ENCODE measurements at regions not wholly inside any gene's neighbourhood (a gene's known extent, or its start where the extent isn't known, plus 50 kb on each side); places are given as distances from the start of the nearest gene placed in this dataset.
"Not testable (repeated sequence)": the region's sequence is repeated elsewhere in the genome, so short reads cannot be mapped to it uniquely, and the experiment has no call there.

DNA sequence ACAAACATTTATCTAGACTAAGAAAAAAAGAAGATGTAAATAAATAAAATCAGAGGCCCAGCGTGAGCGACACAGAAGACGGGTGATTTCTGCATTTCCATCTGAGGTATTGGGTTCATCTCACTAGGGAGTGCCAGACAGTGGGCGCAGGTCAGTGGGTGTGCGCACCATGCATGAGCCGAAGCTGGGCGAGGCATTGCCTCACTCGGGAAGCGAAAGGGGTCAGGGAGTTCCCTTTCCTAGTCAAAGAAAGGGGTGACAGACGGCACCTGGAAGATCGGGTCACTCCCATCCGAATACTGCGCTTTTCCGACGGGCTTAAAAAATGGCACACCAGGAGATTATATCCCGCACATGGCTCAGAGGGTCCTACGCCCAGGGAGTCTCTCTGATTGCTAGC is 79.5 kb upstream of the ABCD2 start:
- not testable (repeated sequence) for DNase-seq; H3K4me3 ChIP-seq (ENCODE audit: low read length); H3K56ac ChIP-seq (ENCODE audit: low read length); H3K79me2 ChIP-seq (ENCODE audit: control insufficient read depth, insufficient read depth, low read length); H3K4me1 ChIP-seq (ENCODE audit: control insufficient read depth, low read depth, low read length); H3K9ac ChIP-seq (ENCODE audit: low read length); H2BK120ac ChIP-seq (ENCODE audit: low read depth, low read length); H2BK5ac ChIP-seq (ENCODE audit: low read length); H3K18ac ChIP-seq (ENCODE audit: low read length); H3K4me2 ChIP-seq (ENCODE audit: low read length); H4K5ac ChIP-seq (ENCODE audit: low read length); H2BK15ac ChIP-seq (replicated peaks; ENCODE audit: low read depth); H3K27ac ChIP-seq (ENCODE audit: low read depth, low read length); H3K27me3 ChIP-seq (ENCODE audit: insufficient read depth, low read length, poor library complexity); H3K36me3 ChIP-seq (ENCODE audit: control insufficient read depth, insufficient read depth, low read length); H4K8ac ChIP-seq (ENCODE audit: low read depth, low read length); H3K4ac ChIP-seq (ENCODE audit: low read depth, low read length); H3K79me1 ChIP-seq (ENCODE audit: low read length); H3K23ac ChIP-seq (ENCODE audit: low read length); H2AK5ac ChIP-seq (ENCODE audit: low read length)
- WGBS (ENCODE audit: extremely low coverage, insufficient coverage, low lambda C conversion rate), result no CpG with 5 or more reads among the region's 17 CpGs

DNA sequence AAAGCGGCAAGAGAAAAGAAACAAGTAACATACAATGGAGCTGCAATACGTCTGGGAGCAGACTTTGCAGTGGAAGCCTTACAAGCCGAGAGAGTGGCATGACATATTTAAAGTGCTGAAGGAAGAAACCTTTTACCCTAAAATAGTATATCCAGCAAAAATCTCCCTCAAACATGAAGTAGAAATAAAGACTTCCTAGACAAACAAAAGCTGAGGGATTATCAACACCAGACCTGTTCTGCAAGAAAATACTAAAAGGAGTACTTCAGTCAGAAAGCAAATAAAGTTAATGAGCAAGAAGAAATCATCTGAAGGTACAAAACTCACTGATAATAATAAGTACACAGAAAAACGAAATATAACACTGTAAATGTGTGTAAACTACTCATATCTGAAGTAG is 77.5 kb upstream of the ABCD2 start:
- no CpG with 5 or more reads among the region's 4 CpGs for WGBS (ENCODE audit: extremely low coverage, insufficient coverage, low lambda C conversion rate)
- Histone ChIP-seq H3K4ac (ENCODE audit: low read depth, low read length) (no peak overlapping the region), H3K36me3 (ENCODE audit: control insufficient read depth, insufficient read depth, low read length) (no peaks in the 10 kb centered on the region), H3K4me3 (ENCODE audit: low read length) (no peak overlapping the region), H2BK120ac (ENCODE audit: low read depth, low read length) (no peak overlapping the region), H3K27ac (ENCODE audit: low read depth, low read length) (no peak overlapping the region), H4K5ac (ENCODE audit: low read length) (no peak overlapping the region), H3K56ac (ENCODE audit: low read length) (no peak overlapping the region), H3K18ac (ENCODE audit: low read length) (no peak overlapping the region), H2BK5ac (ENCODE audit: low read length) (no peak overlapping the region), H3K23ac (ENCODE audit: low read length) (no peak overlapping the region), H3K27me3 (ENCODE audit: insufficient read depth, low read length, poor library complexity) (no peaks in the 10 kb centered on the region), H3K4me1 (ENCODE audit: control insufficient read depth, low read depth, low read length) (no peaks in the 10 kb centered on the region), H2BK15ac (replicated peaks; ENCODE audit: low read depth) (no peak overlapping the region), H2AK5ac (ENCODE audit: low read length) (no peak overlapping the region), H3K79me1 (ENCODE audit: low read length) (no peaks in the 10 kb centered on the region), H3K9ac (ENCODE audit: low read length) (no peak overlapping the region), H4K8ac (ENCODE audit: low read depth, low read length) (no peak overlapping the region), H3K4me2 (ENCODE audit: low read length) (no peak overlapping the region), H3K79me2 (ENCODE audit: control insufficient read depth, insufficient read depth, low read length) (no peaks in the 10 kb centered on the region)
- DNase-seq, result no peak

DNA sequence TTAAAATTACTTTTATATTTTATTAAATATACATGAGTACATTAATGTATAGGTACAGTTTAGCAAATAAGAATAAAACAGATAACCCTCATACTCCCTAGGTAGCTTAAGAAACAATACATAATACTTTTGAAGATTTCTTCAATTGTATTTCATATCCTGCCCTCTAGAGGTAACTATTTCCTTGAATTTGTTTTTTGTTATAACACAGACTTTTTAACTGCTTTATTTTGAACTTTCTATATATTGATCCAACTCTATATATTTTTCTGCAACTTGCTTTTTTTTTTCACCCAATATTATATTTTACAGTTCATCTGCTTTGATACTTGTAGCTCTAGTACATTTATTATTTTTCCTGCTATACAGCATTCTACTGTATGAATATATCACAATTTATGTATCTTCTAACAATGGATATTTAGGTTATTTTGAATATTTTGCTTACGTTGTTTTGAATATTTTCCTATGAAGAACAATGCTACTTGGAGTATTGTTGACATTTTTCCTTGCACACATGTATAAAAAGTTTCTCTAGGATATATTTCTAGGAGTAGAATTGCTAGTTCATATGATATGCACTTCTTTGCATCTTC is 72.8 kb upstream of the ABCD2 start:
- Histone ChIP-seq H3K4me1 (ENCODE audit: control insufficient read depth, low read depth, low read length) (no peaks in the 10 kb centered on the region), H2BK120ac (ENCODE audit: low read depth, low read length) (no peak overlapping the region), H2AK5ac (ENCODE audit: low read length) (no peak overlapping the region), H2BK5ac (ENCODE audit: low read length) (no peak overlapping the region), H4K8ac (ENCODE audit: low read depth, low read length) (no peak overlapping the region), H3K18ac (ENCODE audit: low read length) (no peak overlapping the region), H3K4me2 (ENCODE audit: low read length) (no peak overlapping the region), H3K27me3 (ENCODE audit: insufficient read depth, low read length, poor library complexity) (no peaks in the 10 kb centered on the region), H2BK15ac (replicated peaks; ENCODE audit: low read depth) (no peak overlapping the region), H3K9ac (ENCODE audit: low read length) (no peak overlapping the region), H3K4ac (ENCODE audit: low read depth, low read length) (no peak overlapping the region), H4K5ac (ENCODE audit: low read length) (no peak overlapping the region), H3K79me2 (ENCODE audit: control insufficient read depth, insufficient read depth, low read length) (no peaks in the 10 kb centered on the region), H3K4me3 (ENCODE audit: low read length) (no peak overlapping the region), H3K27ac (ENCODE audit: low read depth, low read length) (no peak overlapping the region), H3K23ac (ENCODE audit: low read length) (no peak overlapping the region), H3K56ac (ENCODE audit: low read length) (no peak overlapping the region), H3K36me3 (ENCODE audit: control insufficient read depth, insufficient read depth, low read length) (no peaks in the 10 kb centered on the region), H3K79me1 (ENCODE audit: low read length) (no peaks in the 10 kb centered on the region)
- DNase-seq, result no peak
- WGBS (ENCODE audit: extremely low coverage, insufficient coverage, low lambda C conversion rate), result no CpG with 5 or more reads among the region's 1 CpG

DNA sequence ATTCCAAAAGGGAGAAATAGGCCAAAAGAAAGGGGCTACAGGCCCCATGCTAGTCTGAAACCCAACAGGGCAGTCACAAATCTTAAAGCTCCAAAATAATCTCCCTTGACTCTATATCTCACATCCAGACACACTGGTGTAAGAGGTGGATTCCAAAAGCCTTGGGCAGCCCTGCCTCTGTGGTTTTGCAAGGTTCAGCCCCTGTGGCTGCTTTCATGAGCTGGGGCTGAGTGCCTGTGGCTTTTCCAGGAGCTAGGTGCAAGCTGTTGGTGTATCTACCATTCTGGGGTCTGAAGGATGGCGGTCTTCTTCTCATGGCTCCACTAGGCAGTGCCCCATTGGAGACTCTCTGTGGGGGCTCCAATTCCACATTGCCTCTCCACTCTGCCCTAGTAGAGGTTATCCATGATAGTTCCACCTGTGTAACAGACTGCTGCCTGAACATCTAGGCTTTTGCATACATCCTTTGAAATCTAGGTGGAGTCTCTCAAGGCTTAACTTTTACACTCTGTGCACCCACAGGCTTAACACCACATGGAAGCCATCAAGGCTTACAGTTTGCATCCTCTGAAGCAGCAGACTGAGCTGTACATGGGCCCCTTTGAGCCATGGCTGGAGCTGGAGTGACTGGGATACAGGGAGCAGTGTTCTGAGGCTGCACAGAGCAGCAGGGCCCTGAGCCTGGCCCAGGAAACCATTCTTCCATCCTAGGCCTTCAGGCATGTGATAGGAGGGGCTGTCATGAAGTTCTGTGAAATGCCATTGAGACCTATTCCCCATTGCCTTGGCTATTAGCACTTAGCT is 66.5 kb upstream of the ABCD2 start:
- no peaks in the 10 kb centered on the region for H3K27me3 ChIP-seq (ENCODE audit: insufficient read depth, low read length, poor library complexity)
- no peak overlapping the region for H3K27ac ChIP-seq (ENCODE audit: low read depth, low read length)
- H3K9ac ChIP-seq (ENCODE audit: low read length), result no peak overlapping the region
- H3K4me2 ChIP-seq (ENCODE audit: low read length), result no peak overlapping the region
- H3K56ac ChIP-seq (ENCODE audit: low read length), result no peak overlapping the region
- H3K79me2 ChIP-seq (ENCODE audit: control insufficient read depth, insufficient read depth, low read length), result no peaks in the 10 kb centered on the region
- H4K5ac ChIP-seq (ENCODE audit: low read length), result no peak overlapping the region
- H3K23ac ChIP-seq (ENCODE audit: low read length), result no peak overlapping the region
- H3K4ac ChIP-seq (ENCODE audit: low read depth, low read length), result no peak overlapping the region
- H3K36me3 ChIP-seq (ENCODE audit: control insufficient read depth, insufficient read depth, low read length), result no peaks in the 10 kb centered on the region
- no peaks in the 10 kb centered on the region for H3K4me1 ChIP-seq (ENCODE audit: control insufficient read depth, low read depth, low read length)
- H3K4me3 ChIP-seq (ENCODE audit: low read length), result no peak overlapping the region
- H2BK5ac ChIP-seq (ENCODE audit: low read length), result no peak overlapping the region
- peak; percentile 56 for DNase-seq
- H4K8ac ChIP-seq (ENCODE audit: low read depth, low read length), result no peak overlapping the region
- H3K18ac ChIP-seq (ENCODE audit: low read length), result no peak overlapping the region
- no CpG with 5 or more reads among the region's 1 CpG for WGBS (ENCODE audit: extremely low coverage, insufficient coverage, low lambda C conversion rate)
- no peak overlapping the region for H2BK15ac ChIP-seq (replicated peaks; ENCODE audit: low read depth)
- H2BK120ac ChIP-seq (ENCODE audit: low read depth, low read length), result no peak overlapping the region
- no peaks in the 10 kb centered on the region for H3K79me1 ChIP-seq (ENCODE audit: low read length)
- H2AK5ac ChIP-seq (ENCODE audit: low read length), result no peak overlapping the region

GRCh38 chr12:39682689-39683477 is 63.3 kb upstream of the ABCD2 start:
- Histone ChIP-seq H2BK120ac (ENCODE audit: low read depth, low read length) (no peak overlapping the region), H3K27ac (ENCODE audit: low read depth, low read length) (no peak overlapping the region), H3K4ac (ENCODE audit: low read depth, low read length) (no peak overlapping the region), H3K18ac (ENCODE audit: low read length) (no peak overlapping the region), H3K56ac (ENCODE audit: low read length) (no peak overlapping the region), H3K4me1 (ENCODE audit: control insufficient read depth, low read depth, low read length) (no peaks in the 10 kb centered on the region), H3K27me3 (ENCODE audit: insufficient read depth, low read length, poor library complexity) (no peaks in the 10 kb centered on the region), H4K5ac (ENCODE audit: low read length) (no peak overlapping the region), H3K36me3 (ENCODE audit: control insufficient read depth, insufficient read depth, low read length) (no peaks in the 10 kb centered on the region), H2BK5ac (ENCODE audit: low read length) (no peak overlapping the region), H2AK5ac (ENCODE audit: low read length) (no peak overlapping the region), H3K23ac (ENCODE audit: low read length) (no peak overlapping the region), H4K8ac (ENCODE audit: low read depth, low read length) (no peak overlapping the region), H3K79me2 (ENCODE audit: control insufficient read depth, insufficient read depth, low read length) (no peaks in the 10 kb centered on the region), H3K79me1 (ENCODE audit: low read length) (no peaks in the 10 kb centered on the region), H3K4me2 (ENCODE audit: low read length) (no peak overlapping the region), H2BK15ac (replicated peaks; ENCODE audit: low read depth) (no peak overlapping the region), H3K9ac (ENCODE audit: low read length) (no peak overlapping the region), H3K4me3 (ENCODE audit: low read length) (no peak overlapping the region)
- no peak for DNase-seq
- WGBS (ENCODE audit: extremely low coverage, insufficient coverage, low lambda C conversion rate), result no CpG with 5 or more reads among the region's 4 CpGs

Data from mesendoderm (in vitro differentiated cells).